Astrocyte (in vitro differentiated cells and primary cell): ENCODE measurements at regions not wholly inside any gene's neighbourhood (a gene's known extent, or its start where the extent isn't known, plus 50 kb on each side); places are given as distances from the start of the nearest gene placed in this dataset.

Experiments
- CTCF ChIP-seq: IDR thresholded peaks from 2 replicates; pipeline ENCODE4 v1.5.1; 2011; ENCODE audit warnings: low read depth, mild to moderate bottlenecking, inconsistent platforms, low read length, moderate library complexity; ENCODE audit not compliant: insufficient read depth
- EZH2 ChIP-seq: IDR thresholded peaks from 2 replicates; pipeline ENCODE4 v1.6.1; 2012; ENCODE audit warnings: mild to moderate bottlenecking, low read length, inconsistent platforms; ENCODE audit not compliant: insufficient read depth

GRCh38 chr11:116644201-116644940, 128.4 kb downstream of the BUD13 start:
- TF ChIP-seq EZH2 (no peak), CTCF (no peak)
